ENCODE measurements at regions not wholly inside any gene's neighbourhood (a gene's known extent, or its start where the extent isn't known, plus 50 kb on each side); places are given as distances from the start of the nearest gene placed in this dataset.

GRCh38 chr4:20317424-20317985 is 65.8 kb downstream of the SLIT2 start:
- Histone ChIP-seq H3T11ph (ENCODE audit: low read length) (no peak overlapping the region), H4K91ac (ENCODE audit: insufficient read length, low read depth, low read length) (no peak overlapping the region), H3K27ac (ENCODE audit: insufficient read length, low read depth, low read length) (no peak overlapping the region), H3K4ac (ENCODE audit: low read depth, low read length) (no peak overlapping the region), H3K4me2 (ENCODE audit: insufficient read depth, insufficient read length, low read length) (no peak overlapping the region), H2BK5ac (ENCODE audit: insufficient read length, low read length) (no peak overlapping the region), H2BK120ac (ENCODE audit: low read depth, low read length, poor library complexity, severe bottlenecking) (no peak overlapping the region), H3K27me3 (ENCODE audit: insufficient read depth, low read length) (no peaks in the 10 kb centered on the region), H4K5ac (ENCODE audit: insufficient read length, low read depth, low read length) (no peak overlapping the region), H3K56ac (ENCODE audit: insufficient read length, low read depth, low read length) (no peak overlapping the region), H2BK12ac (ENCODE audit: insufficient read length, low read depth, low read length) (no peak overlapping the region), H3K18ac (ENCODE audit: insufficient read length, low read depth, low read length) (no peak overlapping the region), H3K23me2 (ENCODE audit: insufficient read length, low read depth, low read length, poor library complexity, severe bottlenecking) (no peaks in the 10 kb centered on the region), H3K23ac (ENCODE audit: insufficient read length, low read depth, low read length) (no peak overlapping the region), H3K9me3 (ENCODE audit: control insufficient read depth, low read depth, low read length) (no peaks in the 10 kb centered on the region), H3K9ac (ENCODE audit: extremely low read depth, insufficient read length, low read length) (no peak overlapping the region), H3K79me1 (ENCODE audit: insufficient read depth, low read depth, low read length, poor library complexity, severe bottlenecking) (no peaks in the 10 kb centered on the region), H2AFZ (ENCODE audit: low read length) (no peak overlapping the region), H2BK20ac (ENCODE audit: low read depth, low read length, poor library complexity, severe bottlenecking) (no peak overlapping the region), H4K8ac (replicated peaks; ENCODE audit: insufficient read length, low read depth, low read length) (no peak overlapping the region), H2BK15ac (ENCODE audit: low read depth, low read length) (no peak overlapping the region), H3K4me1 (ENCODE audit: insufficient read depth, low read length) (no peaks in the 10 kb centered on the region; the same call in 1 of the 2 replicates), H4K20me1 (ENCODE audit: control insufficient read depth, insufficient read depth, insufficient read length) (no peaks in the 10 kb centered on the region), H3K14ac (ENCODE audit: insufficient read depth, low read length) (no peak overlapping the region), H3K79me2 (ENCODE audit: insufficient read depth, low read length) (no peaks in the 10 kb centered on the region), H2AK5ac (ENCODE audit: insufficient read length, low read length) (no peak overlapping the region)
- peaks cover 12 to 15% of the 10 kb centered on the region in 2 experiments for H3K4me1 Mint-ChIP-seq
- no peak for DNase-seq
- no CpG with 5 or more reads among the region's 2 CpGs for WGBS (ENCODE audit: extremely low coverage, insufficient read length, low lambda C conversion rate)
- no peak overlapping the region for H3K27ac Mint-ChIP-seq
- no peak overlapping the region for H3K4me3 Mint-ChIP-seq
- H3K36me3 Mint-ChIP-seq (ENCODE audit: insufficient read depth in 1 of 3, low read depth in 3 of 3), result no peaks in the 10 kb centered on the region
- H3K9me3 Mint-ChIP-seq, result no peaks in the 10 kb centered on the region
- H3K27me3 Mint-ChIP-seq (ENCODE audit: low read depth), result no peaks in the 10 kb centered on the region
- TF ChIP-seq CTCF (conservative IDR thresholded peaks at IDR 0.05), result no peak
